ENCODE measurements at regions not wholly inside any gene's neighbourhood (a gene's known extent, or its start where the extent isn't known, plus 50 kb on each side); places are given as distances from the start of the nearest gene placed in this dataset.
"Not testable (repeated sequence)": the region's sequence is repeated elsewhere in the genome, so short reads cannot be mapped to it uniquely, and the experiment has no call there.

DNA sequence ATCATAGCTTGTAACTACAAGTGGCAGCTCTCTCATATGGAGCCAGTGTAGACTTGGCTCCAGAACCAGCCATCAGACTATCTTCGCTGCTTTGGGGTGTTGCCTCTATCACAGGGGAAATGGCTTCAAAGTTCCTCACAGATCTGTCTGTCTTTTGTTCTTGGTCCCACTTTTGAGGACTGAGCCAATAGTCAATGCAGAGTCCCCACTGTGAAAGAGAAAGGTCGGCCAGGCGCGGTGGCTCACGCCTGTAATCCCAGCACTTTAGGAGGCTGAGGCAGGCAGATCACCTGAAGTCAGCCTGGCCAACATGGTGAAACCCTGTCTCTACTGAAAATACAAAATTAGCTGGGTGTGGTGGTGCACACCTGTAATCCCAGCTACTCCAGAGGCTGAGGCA, 86.9 kb upstream of the FZD7 start:
- not testable (repeated sequence) for DNase-seq; H4K8ac ChIP-seq (ENCODE audit: low read depth, low read length)
- no CpG with 5 or more reads among the region's 5 CpGs for WGBS (ENCODE audit: extremely low coverage, insufficient coverage, low lambda C conversion rate)

DNA sequence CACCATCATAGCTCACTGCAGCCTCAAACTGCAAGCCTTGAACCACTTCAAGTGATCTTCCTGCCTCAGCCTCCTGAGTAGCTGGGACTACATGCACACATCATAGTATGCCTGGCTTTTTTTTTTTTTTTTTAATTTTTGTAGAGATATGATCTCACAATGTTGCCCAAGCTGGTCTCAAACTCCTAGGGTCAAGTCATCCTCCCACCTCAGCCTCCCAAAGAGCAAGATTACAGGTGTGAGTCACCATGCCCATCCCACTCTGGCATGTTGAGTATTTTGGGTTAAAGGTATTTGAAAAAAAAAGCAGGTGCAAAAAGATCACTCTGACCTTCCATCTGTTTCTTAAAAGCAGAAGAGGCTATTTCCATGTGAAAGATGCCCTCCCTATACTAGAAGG, 86.4 kb upstream of the FZD7 start:
- no peak overlapping the region for H3K9ac ChIP-seq (ENCODE audit: low read length)
- no peak overlapping the region for H2BK5ac ChIP-seq (ENCODE audit: low read length)
- no peak overlapping the region for H3K18ac ChIP-seq (ENCODE audit: low read length)
- H2BK15ac ChIP-seq (replicated peaks; ENCODE audit: low read depth) = no peak overlapping the region
- H2BK120ac ChIP-seq (ENCODE audit: low read depth, low read length) = no peak overlapping the region
- no peak overlapping the region for H4K8ac ChIP-seq (ENCODE audit: low read depth, low read length)
- H3K79me2 ChIP-seq (ENCODE audit: control insufficient read depth, insufficient read depth, low read length) = no peaks in the 10 kb centered on the region
- no peak overlapping the region for H3K27ac ChIP-seq (ENCODE audit: low read depth, low read length)
- no peak overlapping the region for H3K56ac ChIP-seq (ENCODE audit: low read length)
- no peak overlapping the region for H3K4me3 ChIP-seq (ENCODE audit: low read length)
- H3K23ac ChIP-seq (ENCODE audit: low read length) = no peak overlapping the region
- no peaks in the 10 kb centered on the region for H3K27me3 ChIP-seq (ENCODE audit: insufficient read depth, low read length, poor library complexity)
- H3K4me1 ChIP-seq (ENCODE audit: control insufficient read depth, low read depth, low read length) = peaks cover 4% of the 10 kb centered on the region
- H3K4me2 ChIP-seq (ENCODE audit: low read length) = no peak overlapping the region
- no peaks in the 10 kb centered on the region for H3K36me3 ChIP-seq (ENCODE audit: control insufficient read depth, insufficient read depth, low read length)
- H4K5ac ChIP-seq (ENCODE audit: low read length) = no peak overlapping the region
- DNase-seq = no peak
- no peaks in the 10 kb centered on the region for H3K79me1 ChIP-seq (ENCODE audit: low read length)
- no peak overlapping the region for H2AK5ac ChIP-seq (ENCODE audit: low read length)
- no peak overlapping the region for H3K4ac ChIP-seq (ENCODE audit: low read depth, low read length)

More for the DNA sequence above, 86.9 kb upstream of the FZD7 start:
- H3K4me1 ChIP-seq (ENCODE audit: control insufficient read depth, low read depth, low read length); H3K27me3 ChIP-seq (ENCODE audit: insufficient read depth, low read length, poor library complexity); H3K56ac ChIP-seq (ENCODE audit: low read length); H2BK120ac ChIP-seq (ENCODE audit: low read depth, low read length); H4K5ac ChIP-seq (ENCODE audit: low read length); H2BK5ac ChIP-seq (ENCODE audit: low read length); H3K4me2 ChIP-seq (ENCODE audit: low read length); H3K9ac ChIP-seq (ENCODE audit: low read length); H3K4ac ChIP-seq (ENCODE audit: low read depth, low read length); H3K36me3 ChIP-seq (ENCODE audit: control insufficient read depth, insufficient read depth, low read length); H3K79me2 ChIP-seq (ENCODE audit: control insufficient read depth, insufficient read depth, low read length); H3K18ac ChIP-seq (ENCODE audit: low read length); H3K79me1 ChIP-seq (ENCODE audit: low read length); H3K27ac ChIP-seq (ENCODE audit: low read depth, low read length); H3K23ac ChIP-seq (ENCODE audit: low read length); H3K4me3 ChIP-seq (ENCODE audit: low read length); H2AK5ac ChIP-seq (ENCODE audit: low read length): not testable (repeated sequence)
- H2BK15ac ChIP-seq (replicated peaks; ENCODE audit: low read depth) = peak overlapping the region; percentile 23

DNA sequence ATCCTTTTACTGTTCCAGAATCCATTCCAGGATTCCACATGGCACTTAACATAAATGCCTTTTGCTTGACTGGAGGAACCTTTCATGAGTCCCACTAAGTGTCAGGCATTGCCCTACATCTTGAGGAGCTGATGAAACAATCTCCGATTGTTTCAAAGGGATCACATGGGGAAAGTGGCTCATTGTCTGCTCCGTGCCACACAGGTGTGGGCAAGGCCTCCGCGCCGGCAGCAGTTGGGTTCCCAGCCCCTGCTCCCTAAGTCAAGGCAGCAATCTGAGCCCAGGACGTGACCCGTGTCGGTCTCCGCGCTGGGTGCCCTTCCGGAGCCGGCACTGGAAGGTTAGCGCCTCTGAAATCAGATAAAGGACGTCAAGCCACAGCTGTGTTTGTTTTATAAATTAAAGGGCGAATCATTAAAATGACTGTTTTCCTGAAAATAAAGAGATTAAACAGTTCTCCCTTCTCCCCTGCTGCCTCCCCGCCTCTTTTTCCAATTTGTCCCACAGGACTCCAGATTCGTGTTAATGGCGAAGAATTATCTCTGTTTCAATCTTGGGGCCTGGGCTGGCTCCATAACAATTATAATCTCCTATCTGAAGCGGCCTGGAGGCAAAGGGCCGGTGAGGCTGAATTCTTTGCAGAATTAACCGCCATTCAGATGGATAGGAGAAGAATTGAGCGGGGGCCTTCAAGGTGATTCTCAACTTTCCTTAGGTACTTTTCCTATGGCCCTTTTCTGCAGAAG, 84.3 kb upstream of the FZD7 start:
- Histone ChIP-seq H2BK15ac (replicated peaks; ENCODE audit: low read depth) (peak overlapping the region; percentile 9), H3K4me2 (ENCODE audit: low read length) (peak overlapping the region; percentile 2)

DNA sequence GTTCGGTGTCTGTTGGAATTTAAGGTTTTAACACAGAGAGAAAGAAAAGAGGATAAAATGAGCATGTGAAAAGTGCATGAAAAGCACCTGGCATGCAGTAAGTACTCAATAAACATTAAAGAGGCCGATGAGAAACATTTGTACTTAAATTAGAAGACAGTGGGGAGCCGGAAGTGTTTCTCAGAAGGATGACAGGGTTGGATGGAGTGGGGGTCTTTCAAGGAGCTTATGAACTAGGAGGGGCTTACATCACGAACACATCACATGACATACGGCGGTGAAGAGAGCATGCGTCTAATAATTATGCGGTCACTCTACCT, 83.8 kb upstream of the FZD7 start:
- Histone ChIP-seq H3K4me3 (ENCODE audit: low read length) (no peak overlapping the region), H3K79me2 (ENCODE audit: control insufficient read depth, insufficient read depth, low read length) (no peaks in the 10 kb centered on the region), H2BK120ac (ENCODE audit: low read depth, low read length) (peak overlapping the region; percentile 48), H3K79me1 (ENCODE audit: low read length) (no peaks in the 10 kb centered on the region), H2BK5ac (ENCODE audit: low read length) (no peak overlapping the region), H3K4me2 (ENCODE audit: low read length) (no peak overlapping the region), H3K56ac (ENCODE audit: low read length) (peak overlapping the region; percentile 68), H3K4ac (ENCODE audit: low read depth, low read length) (peak overlapping the region; percentile 6), H3K36me3 (ENCODE audit: control insufficient read depth, insufficient read depth, low read length) (no peaks in the 10 kb centered on the region), H4K8ac (ENCODE audit: low read depth, low read length) (no peak overlapping the region), H4K5ac (ENCODE audit: low read length) (no peak overlapping the region), H3K18ac (ENCODE audit: low read length) (peak overlapping the region; percentile 61), H2AK5ac (ENCODE audit: low read length) (no peak overlapping the region), H3K27me3 (ENCODE audit: insufficient read depth, low read length, poor library complexity) (no peaks in the 10 kb centered on the region), H3K23ac (ENCODE audit: low read length) (no peak overlapping the region), H3K9ac (ENCODE audit: low read length) (no peak overlapping the region), H3K4me1 (ENCODE audit: control insufficient read depth, low read depth, low read length) (peaks cover 11% of the 10 kb centered on the region), H3K27ac (ENCODE audit: low read depth, low read length) (peak overlapping the region; percentile 51), H2BK15ac (replicated peaks; ENCODE audit: low read depth) (peak overlapping the region; percentile 9)
- whole genome bisulfite sequencing (ENCODE audit: extremely low coverage, insufficient coverage, low lambda C conversion rate) = no CpG with 5 or more reads among the region's 8 CpGs
- DNase-seq = no peak

More for the DNA sequence above, 84.3 kb upstream of the FZD7 start:
- H3K27ac ChIP-seq (ENCODE audit: low read depth, low read length) = peak overlapping the region; percentile 51
- H2AK5ac ChIP-seq (ENCODE audit: low read length) = no peak overlapping the region
- no peaks in the 10 kb centered on the region for H3K79me2 ChIP-seq (ENCODE audit: control insufficient read depth, insufficient read depth, low read length)
- peak; percentile 95 for DNase-seq
- H3K27me3 ChIP-seq (ENCODE audit: insufficient read depth, low read length, poor library complexity) = no peaks in the 10 kb centered on the region
- H3K4me1 ChIP-seq (ENCODE audit: control insufficient read depth, low read depth, low read length) = peaks cover 11% of the 10 kb centered on the region
- no peak overlapping the region for H4K5ac ChIP-seq (ENCODE audit: low read length)
- no CpG with 5 or more reads among the region's 22 CpGs for WGBS (ENCODE audit: extremely low coverage, insufficient coverage, low lambda C conversion rate)
- H3K36me3 ChIP-seq (ENCODE audit: control insufficient read depth, insufficient read depth, low read length) = no peaks in the 10 kb centered on the region
- H2BK120ac ChIP-seq (ENCODE audit: low read depth, low read length) = peak overlapping the region; percentile 48
- no peak overlapping the region for H4K8ac ChIP-seq (ENCODE audit: low read depth, low read length)
- peak overlapping the region; percentile 66 for H3K56ac ChIP-seq (ENCODE audit: low read length)
- H3K9ac ChIP-seq (ENCODE audit: low read length) = peak overlapping the region; percentile 15
- H3K79me1 ChIP-seq (ENCODE audit: low read length) = no peaks in the 10 kb centered on the region
- peak overlapping the region; percentile 1 for H3K4ac ChIP-seq (ENCODE audit: low read depth, low read length)
- H3K18ac ChIP-seq (ENCODE audit: low read length) = peak overlapping the region; percentile 61
- no peak overlapping the region for H3K23ac ChIP-seq (ENCODE audit: low read length)
- peak overlapping the region; percentile 47 for H2BK5ac ChIP-seq (ENCODE audit: low read length)
- no peak overlapping the region for H3K4me3 ChIP-seq (ENCODE audit: low read length)

DNA sequence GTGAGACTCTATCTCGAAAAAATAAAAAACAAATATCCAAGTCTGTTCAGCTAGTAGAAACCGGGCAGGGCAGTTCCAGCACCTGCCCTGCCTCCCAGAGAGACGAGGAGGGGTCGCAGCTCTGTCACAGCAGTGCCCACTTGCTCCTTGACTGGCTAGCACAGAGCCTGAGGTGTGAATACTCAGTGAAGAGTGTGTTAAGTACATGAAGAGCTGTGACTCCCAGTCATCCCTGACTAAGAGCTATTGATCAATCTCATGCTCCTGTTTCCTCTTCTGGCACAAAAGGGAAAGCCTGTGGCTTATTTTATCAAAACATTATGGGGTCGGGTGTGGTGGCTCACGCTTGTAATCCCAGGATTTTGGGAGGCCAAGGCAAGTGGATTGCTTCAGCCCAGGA, 83.0 kb upstream of the FZD7 start:
- H2BK5ac ChIP-seq (ENCODE audit: low read length) = no peak overlapping the region
- H3K9ac ChIP-seq (ENCODE audit: low read length) = no peak overlapping the region
- no peaks in the 10 kb centered on the region for H3K36me3 ChIP-seq (ENCODE audit: control insufficient read depth, insufficient read depth, low read length)
- no peak overlapping the region for H4K5ac ChIP-seq (ENCODE audit: low read length)
- no peak overlapping the region for H3K4me2 ChIP-seq (ENCODE audit: low read length)
- no peak overlapping the region for H3K4me3 ChIP-seq (ENCODE audit: low read length)
- H2BK120ac ChIP-seq (ENCODE audit: low read depth, low read length) = peak overlapping the region; percentile 19
- H2AK5ac ChIP-seq (ENCODE audit: low read length) = no peak overlapping the region
- H3K18ac ChIP-seq (ENCODE audit: low read length) = peak overlapping the region; percentile 61
- H3K27me3 ChIP-seq (ENCODE audit: insufficient read depth, low read length, poor library complexity) = no peaks in the 10 kb centered on the region
- peaks cover 11% of the 10 kb centered on the region for H3K4me1 ChIP-seq (ENCODE audit: control insufficient read depth, low read depth, low read length)
- DNase-seq = peak; percentile 70
- H3K56ac ChIP-seq (ENCODE audit: low read length) = no peak overlapping the region
- no peak overlapping the region for H3K27ac ChIP-seq (ENCODE audit: low read depth, low read length)
- no peaks in the 10 kb centered on the region for H3K79me1 ChIP-seq (ENCODE audit: low read length)
- no peak overlapping the region for H2BK15ac ChIP-seq (replicated peaks; ENCODE audit: low read depth)
- H3K4ac ChIP-seq (ENCODE audit: low read depth, low read length) = no peak overlapping the region
- no peak overlapping the region for H3K23ac ChIP-seq (ENCODE audit: low read length)
- no CpG with 5 or more reads among the region's 6 CpGs for WGBS (ENCODE audit: extremely low coverage, insufficient coverage, low lambda C conversion rate)
- no peak overlapping the region for H4K8ac ChIP-seq (ENCODE audit: low read depth, low read length)
- no peaks in the 10 kb centered on the region for H3K79me2 ChIP-seq (ENCODE audit: control insufficient read depth, insufficient read depth, low read length)

DNA sequence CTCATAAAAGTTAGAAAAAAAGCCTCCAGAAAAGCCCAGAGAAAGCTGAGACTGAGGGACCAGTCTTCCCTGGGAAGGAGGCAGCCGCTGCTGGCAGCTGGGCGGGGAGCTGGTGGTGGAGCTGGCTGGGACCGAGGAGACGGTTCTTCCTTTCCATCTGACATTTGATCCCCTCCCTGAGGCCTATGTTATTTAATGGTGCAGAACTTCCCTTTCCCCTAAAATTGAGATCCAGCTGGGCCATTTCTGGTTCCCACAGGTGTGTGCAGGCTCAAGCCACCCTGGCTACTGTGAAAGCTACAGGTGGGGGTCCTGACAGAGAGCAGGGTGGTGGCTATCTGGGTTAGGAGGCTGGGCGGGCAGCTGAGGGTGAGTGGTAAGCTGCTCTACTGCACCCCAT, 81.5 kb upstream of the FZD7 start:
- H3K27me3 ChIP-seq (ENCODE audit: insufficient read depth, low read length, poor library complexity) = no peaks in the 10 kb centered on the region
- no peak overlapping the region for H2BK5ac ChIP-seq (ENCODE audit: low read length)
- no CpG with 5 or more reads among the region's 5 CpGs for WGBS (ENCODE audit: extremely low coverage, insufficient coverage, low lambda C conversion rate)
- H3K4me2 ChIP-seq (ENCODE audit: low read length) = no peak overlapping the region
- H3K4me1 ChIP-seq (ENCODE audit: control insufficient read depth, low read depth, low read length) = peaks cover 11% of the 10 kb centered on the region
- no peaks in the 10 kb centered on the region for H3K36me3 ChIP-seq (ENCODE audit: control insufficient read depth, insufficient read depth, low read length)
- H3K18ac ChIP-seq (ENCODE audit: low read length) = peak overlapping the region; percentile 9
- H2BK120ac ChIP-seq (ENCODE audit: low read depth, low read length) = no peak overlapping the region
- no peak overlapping the region for H4K8ac ChIP-seq (ENCODE audit: low read depth, low read length)
- no peak for DNase-seq
- peak overlapping the region; percentile 57 for H3K56ac ChIP-seq (ENCODE audit: low read length)
- peak overlapping the region; percentile 19 for H3K9ac ChIP-seq (ENCODE audit: low read length)
- H3K79me2 ChIP-seq (ENCODE audit: control insufficient read depth, insufficient read depth, low read length) = no peaks in the 10 kb centered on the region
- H2AK5ac ChIP-seq (ENCODE audit: low read length) = peak overlapping the region; percentile 55
- H3K4me3 ChIP-seq (ENCODE audit: low read length) = no peak overlapping the region
- H2BK15ac ChIP-seq (replicated peaks; ENCODE audit: low read depth) = no peak overlapping the region
- H3K4ac ChIP-seq (ENCODE audit: low read depth, low read length) = no peak overlapping the region
- H3K27ac ChIP-seq (ENCODE audit: low read depth, low read length) = no peak overlapping the region
- no peak overlapping the region for H3K23ac ChIP-seq (ENCODE audit: low read length)
- no peak overlapping the region for H4K5ac ChIP-seq (ENCODE audit: low read length)
- no peaks in the 10 kb centered on the region for H3K79me1 ChIP-seq (ENCODE audit: low read length)
